HCT116 (cell line): ENCODE measurements at regions not wholly inside any gene's neighbourhood (a gene's known extent, or its start where the extent isn't known, plus 50 kb on each side); places are given as distances from the start of the nearest gene placed in this dataset.

Source experiments
- CEBPB ChIP-seq: IDR thresholded peaks from 2 replicates; pipeline ENCODE4 v1.6.1; 2012; ENCODE audit warnings: low read depth
- EGR1 ChIP-seq: IDR thresholded peaks from 2 replicates; pipeline ENCODE4 v1.6.1; 2012; ENCODE audit warnings: low read depth
- FOSL1 ChIP-seq: IDR thresholded peaks from 2 replicates; pipeline ENCODE4 v1.6.1; 2012; ENCODE audit warnings: low read depth
- JUND ChIP-seq: IDR thresholded peaks from 2 replicates; pipeline ENCODE4 v1.6.1; 2012
- SRF ChIP-seq: IDR thresholded peaks from 2 replicates; pipeline ENCODE4 v1.6.1; 2012; ENCODE audit warnings: low read depth
- TCF7L2 ChIP-seq: IDR thresholded peaks from 2 replicates; pipeline ENCODE4 v1.7.0; 2011; ENCODE audit warnings: borderline replicate concordance, inconsistent platforms; ENCODE audit not compliant: insufficient read depth, insufficient read length; ENCODE audit errors: extremely low read depth
- TF ChIP-seq, protein P1 (sequence below): IDR thresholded peaks from 2 replicates; pipeline ENCODE4 v1.6.1; 2012; ENCODE audit warnings: low read depth
- TF ChIP-seq, protein P2 (sequence below): IDR thresholded peaks from 2 replicates; pipeline ENCODE4 v1.6.1; 2012
- TF ChIP-seq, protein P3 (sequence below): IDR thresholded peaks from 2 replicates; pipeline ENCODE4 v1.6.1; 2011; ENCODE audit warnings: mild to moderate bottlenecking, low read length, moderate library complexity; ENCODE audit not compliant: insufficient replicate concordance; ENCODE audit errors: extremely low read depth

DNA sequence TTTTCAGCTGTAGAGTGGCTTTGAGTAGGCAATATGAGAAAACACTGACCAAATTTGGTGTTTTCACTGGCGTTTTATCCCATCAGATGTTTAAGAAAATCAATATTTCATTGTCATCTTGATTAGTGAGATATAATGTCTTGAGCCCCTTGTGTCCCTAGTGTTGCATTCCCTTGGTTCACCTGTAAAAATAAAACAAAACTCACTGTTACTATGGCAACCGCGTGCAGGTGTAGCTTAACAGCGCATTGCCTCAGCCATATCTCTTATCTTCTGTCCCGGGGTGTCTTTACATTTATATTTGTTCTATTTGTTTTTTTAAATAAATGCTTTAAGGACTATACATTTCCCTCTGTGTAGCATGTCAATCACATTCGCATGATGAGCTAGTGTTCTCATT is 551.6 kb downstream of the ZIC1 start (continued):
- TF ChIP-seq, protein P1, sequence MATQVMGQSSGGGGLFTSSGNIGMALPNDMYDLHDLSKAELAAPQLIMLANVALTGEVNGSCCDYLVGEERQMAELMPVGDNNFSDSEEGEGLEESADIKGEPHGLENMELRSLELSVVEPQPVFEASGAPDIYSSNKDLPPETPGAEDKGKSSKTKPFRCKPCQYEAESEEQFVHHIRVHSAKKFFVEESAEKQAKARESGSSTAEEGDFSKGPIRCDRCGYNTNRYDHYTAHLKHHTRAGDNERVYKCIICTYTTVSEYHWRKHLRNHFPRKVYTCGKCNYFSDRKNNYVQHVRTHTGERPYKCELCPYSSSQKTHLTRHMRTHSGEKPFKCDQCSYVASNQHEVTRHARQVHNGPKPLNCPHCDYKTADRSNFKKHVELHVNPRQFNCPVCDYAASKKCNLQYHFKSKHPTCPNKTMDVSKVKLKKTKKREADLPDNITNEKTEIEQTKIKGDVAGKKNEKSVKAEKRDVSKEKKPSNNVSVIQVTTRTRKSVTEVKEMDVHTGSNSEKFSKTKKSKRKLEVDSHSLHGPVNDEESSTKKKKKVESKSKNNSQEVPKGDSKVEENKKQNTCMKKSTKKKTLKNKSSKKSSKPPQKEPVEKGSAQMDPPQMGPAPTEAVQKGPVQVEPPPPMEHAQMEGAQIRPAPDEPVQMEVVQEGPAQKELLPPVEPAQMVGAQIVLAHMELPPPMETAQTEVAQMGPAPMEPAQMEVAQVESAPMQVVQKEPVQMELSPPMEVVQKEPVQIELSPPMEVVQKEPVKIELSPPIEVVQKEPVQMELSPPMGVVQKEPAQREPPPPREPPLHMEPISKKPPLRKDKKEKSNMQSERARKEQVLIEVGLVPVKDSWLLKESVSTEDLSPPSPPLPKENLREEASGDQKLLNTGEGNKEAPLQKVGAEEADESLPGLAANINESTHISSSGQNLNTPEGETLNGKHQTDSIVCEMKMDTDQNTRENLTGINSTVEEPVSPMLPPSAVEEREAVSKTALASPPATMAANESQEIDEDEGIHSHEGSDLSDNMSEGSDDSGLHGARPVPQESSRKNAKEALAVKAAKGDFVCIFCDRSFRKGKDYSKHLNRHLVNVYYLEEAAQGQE = no peak
- TF ChIP-seq, protein P2, sequence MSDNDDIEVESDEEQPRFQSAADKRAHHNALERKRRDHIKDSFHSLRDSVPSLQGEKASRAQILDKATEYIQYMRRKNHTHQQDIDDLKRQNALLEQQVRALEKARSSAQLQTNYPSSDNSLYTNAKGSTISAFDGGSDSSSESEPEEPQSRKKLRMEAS = no peak
- no peak for TF ChIP-seq SRF
- no peak for TF ChIP-seq CEBPB
- no peak for TF ChIP-seq TCF7L2
- TF ChIP-seq, protein P3, sequence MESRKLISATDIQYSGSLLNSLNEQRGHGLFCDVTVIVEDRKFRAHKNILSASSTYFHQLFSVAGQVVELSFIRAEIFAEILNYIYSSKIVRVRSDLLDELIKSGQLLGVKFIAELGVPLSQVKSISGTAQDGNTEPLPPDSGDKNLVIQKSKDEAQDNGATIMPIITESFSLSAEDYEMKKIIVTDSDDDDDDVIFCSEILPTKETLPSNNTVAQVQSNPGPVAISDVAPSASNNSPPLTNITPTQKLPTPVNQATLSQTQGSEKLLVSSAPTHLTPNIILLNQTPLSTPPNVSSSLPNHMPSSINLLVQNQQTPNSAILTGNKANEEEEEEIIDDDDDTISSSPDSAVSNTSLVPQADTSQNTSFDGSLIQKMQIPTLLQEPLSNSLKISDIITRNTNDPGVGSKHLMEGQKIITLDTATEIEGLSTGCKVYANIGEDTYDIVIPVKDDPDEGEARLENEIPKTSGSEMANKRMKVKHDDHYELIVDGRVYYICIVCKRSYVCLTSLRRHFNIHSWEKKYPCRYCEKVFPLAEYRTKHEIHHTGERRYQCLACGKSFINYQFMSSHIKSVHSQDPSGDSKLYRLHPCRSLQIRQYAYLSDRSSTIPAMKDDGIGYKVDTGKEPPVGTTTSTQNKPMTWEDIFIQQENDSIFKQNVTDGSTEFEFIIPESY = no peak
- TF ChIP-seq FOSL1 = no peak
- no peak for TF ChIP-seq EGR1
- no peak for TF ChIP-seq JUND
- TF ChIP-seq, all 23 proteins: peak for 0
